ENCODE measurements at regions not wholly inside any gene's neighbourhood (a gene's known extent, or its start where the extent isn't known, plus 50 kb on each side); places are given as distances from the start of the nearest gene placed in this dataset.

DNA sequence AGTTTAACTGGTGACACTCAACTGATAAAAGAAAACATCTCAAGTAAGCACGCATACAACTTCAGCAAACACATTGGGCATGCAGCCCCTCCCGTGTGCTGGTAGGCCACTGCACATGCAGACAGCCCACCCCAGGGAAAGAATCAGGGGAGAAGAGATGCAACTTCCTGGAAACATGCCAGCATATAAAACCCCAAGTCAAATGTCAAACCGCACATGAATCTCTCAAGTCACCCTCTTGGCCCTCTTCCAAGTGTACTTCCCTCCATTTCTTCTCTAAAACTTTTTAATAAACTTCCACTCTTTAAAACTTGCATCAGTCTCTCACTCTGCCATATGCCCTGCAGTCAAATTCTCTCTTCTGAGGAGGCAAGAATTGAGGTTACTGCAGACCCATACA, 732.7 kb downstream of the SEMA5A start:
- POLR2A ChIA-PET = no interaction called here

DNA sequence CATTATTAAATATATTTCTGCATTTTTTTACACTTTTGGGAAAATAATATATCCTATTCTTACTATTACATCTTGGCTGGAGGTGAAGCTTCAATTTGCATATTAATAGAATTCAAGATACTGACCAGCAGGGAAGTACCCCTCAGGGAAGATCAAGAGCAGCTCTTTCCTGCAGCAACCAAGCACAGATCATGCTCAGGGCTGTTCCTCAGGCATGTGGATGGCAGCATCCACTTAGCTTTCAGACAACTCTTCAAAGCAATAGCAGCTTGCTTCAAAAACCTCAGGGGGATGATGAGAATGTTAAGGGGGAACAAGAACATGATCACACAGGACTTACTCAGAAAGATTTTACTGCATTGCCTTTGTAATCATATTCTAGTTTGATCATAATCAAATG, 731.8 kb downstream of the SEMA5A start:
- TF ChIP-seq, protein P1, sequence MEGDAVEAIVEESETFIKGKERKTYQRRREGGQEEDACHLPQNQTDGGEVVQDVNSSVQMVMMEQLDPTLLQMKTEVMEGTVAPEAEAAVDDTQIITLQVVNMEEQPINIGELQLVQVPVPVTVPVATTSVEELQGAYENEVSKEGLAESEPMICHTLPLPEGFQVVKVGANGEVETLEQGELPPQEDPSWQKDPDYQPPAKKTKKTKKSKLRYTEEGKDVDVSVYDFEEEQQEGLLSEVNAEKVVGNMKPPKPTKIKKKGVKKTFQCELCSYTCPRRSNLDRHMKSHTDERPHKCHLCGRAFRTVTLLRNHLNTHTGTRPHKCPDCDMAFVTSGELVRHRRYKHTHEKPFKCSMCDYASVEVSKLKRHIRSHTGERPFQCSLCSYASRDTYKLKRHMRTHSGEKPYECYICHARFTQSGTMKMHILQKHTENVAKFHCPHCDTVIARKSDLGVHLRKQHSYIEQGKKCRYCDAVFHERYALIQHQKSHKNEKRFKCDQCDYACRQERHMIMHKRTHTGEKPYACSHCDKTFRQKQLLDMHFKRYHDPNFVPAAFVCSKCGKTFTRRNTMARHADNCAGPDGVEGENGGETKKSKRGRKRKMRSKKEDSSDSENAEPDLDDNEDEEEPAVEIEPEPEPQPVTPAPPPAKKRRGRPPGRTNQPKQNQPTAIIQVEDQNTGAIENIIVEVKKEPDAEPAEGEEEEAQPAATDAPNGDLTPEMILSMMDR (IDR thresholded peaks at IDR 0.05; ENCODE audit: low read depth, low read length) = no peak
- no peak overlapping the region for H3K27ac ChIP-seq (ENCODE audit: low read depth, low read length)
- CTCF ChIA-PET = no interaction called here
- peaks cover 5% of the 10 kb centered on the region for H3K9me3 ChIP-seq (ENCODE audit: control insufficient read depth, insufficient read depth, low read length)
- POLR2A ChIA-PET = no interaction called here
- DNase-seq (ENCODE audit: low read depth, low spot score) = no peak
- no peaks in the 10 kb centered on the region for H3K27me3 ChIP-seq (ENCODE audit: control insufficient read depth, insufficient read depth, low read length)
- no peak overlapping the region for H3K4me3 ChIP-seq (ENCODE audit: low read depth, low read length)

More for the DNA sequence above, 732.7 kb downstream of the SEMA5A start:
- Histone ChIP-seq H3K27ac (ENCODE audit: low read depth, low read length) (no peak overlapping the region), H3K27me3 (ENCODE audit: control insufficient read depth, insufficient read depth, low read length) (no peaks in the 10 kb centered on the region), H3K4me3 (ENCODE audit: low read depth, low read length) (no peak overlapping the region), H3K9me3 (ENCODE audit: control insufficient read depth, insufficient read depth, low read length) (peaks cover 5% of the 10 kb centered on the region)
- no peak for DNase-seq (ENCODE audit: low read depth, low spot score)
- TF ChIP-seq, protein P1 (IDR thresholded peaks at IDR 0.05; ENCODE audit: low read depth, low read length) = no peak
- CTCF ChIA-PET = interaction anchor here (0.5 kb wide), 1 partner anchor 24 kb away, joined by 4 read pairs; no protein-coding TSS in a partner anchor

DNA sequence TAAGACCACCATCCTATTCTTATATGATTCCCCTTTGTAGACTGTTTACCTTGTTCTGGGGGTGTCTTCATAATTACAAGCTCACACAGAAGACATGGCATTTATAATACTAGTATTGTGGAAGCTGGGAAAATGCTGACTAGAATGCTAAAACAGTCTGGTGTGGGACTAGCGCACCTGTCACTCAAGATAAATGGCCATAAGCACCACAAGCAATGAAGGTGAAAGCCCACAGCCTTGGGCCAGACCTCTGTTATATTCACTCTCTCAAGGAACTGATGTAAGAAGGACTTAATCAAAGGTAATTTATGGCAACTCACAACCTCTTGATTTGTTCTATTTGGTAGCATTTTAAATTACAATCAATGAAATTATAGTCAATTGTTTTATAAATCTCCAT, 721.5 kb downstream of the SEMA5A start:
- Histone ChIP-seq H3K27me3 (ENCODE audit: control insufficient read depth, insufficient read depth, low read length) (no peaks in the 10 kb centered on the region), H3K4me3 (ENCODE audit: low read depth, low read length) (no peak overlapping the region), H3K27ac (ENCODE audit: low read depth, low read length) (no peak overlapping the region), H3K9me3 (ENCODE audit: control insufficient read depth, insufficient read depth, low read length) (no peaks in the 10 kb centered on the region)
- TF ChIP-seq, protein P1 (IDR thresholded peaks at IDR 0.05; ENCODE audit: low read depth, low read length) = no peak
- POLR2A ChIA-PET = no interaction called here
- no peak for DNase-seq (ENCODE audit: low read depth, low spot score)
- CTCF ChIA-PET = no interaction called here

DNA sequence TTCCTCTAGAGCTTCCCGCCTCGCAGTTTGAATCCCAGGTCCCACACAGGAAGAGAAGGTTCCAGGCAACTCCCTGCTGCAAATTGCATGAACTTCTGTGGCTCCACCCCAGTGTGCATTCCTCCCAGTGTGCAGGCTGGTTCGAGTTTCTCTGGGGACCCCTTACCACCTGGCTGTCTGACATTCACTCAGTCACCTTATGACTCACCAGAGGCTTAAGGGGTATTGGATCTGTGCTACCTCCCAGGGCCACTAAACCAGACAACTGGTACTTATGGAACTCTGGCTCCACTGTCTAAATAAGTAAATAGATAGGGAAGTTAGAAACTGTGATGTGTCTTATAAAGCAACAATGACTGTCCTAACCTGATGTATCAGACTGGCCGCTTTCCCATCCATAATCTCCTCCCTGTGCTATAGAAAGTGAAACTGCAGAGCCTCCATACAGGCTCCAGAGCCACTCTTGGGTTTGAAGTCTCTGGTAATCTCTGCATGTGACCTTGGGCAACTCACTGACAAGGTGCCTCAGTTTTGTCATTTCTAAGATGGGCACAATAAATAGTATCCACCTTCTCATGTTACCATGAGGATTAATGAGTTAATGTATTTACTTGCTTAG, 720.6 kb downstream of the SEMA5A start:
- Histone ChIP-seq H3K27me3 (ENCODE audit: control insufficient read depth, insufficient read depth, low read length) (no peaks in the 10 kb centered on the region), H3K4me3 (ENCODE audit: low read depth, low read length) (no peak overlapping the region), H3K9me3 (ENCODE audit: control insufficient read depth, insufficient read depth, low read length) (no peaks in the 10 kb centered on the region), H3K27ac (ENCODE audit: low read depth, low read length) (no peak overlapping the region)
- ChIA-PET CTCF (no interaction called here), POLR2A (no interaction called here)
- TF ChIP-seq, protein P1 (IDR thresholded peaks at IDR 0.05; ENCODE audit: low read depth, low read length) = no peak
- no peak for DNase-seq (ENCODE audit: low read depth, low spot score)

DNA sequence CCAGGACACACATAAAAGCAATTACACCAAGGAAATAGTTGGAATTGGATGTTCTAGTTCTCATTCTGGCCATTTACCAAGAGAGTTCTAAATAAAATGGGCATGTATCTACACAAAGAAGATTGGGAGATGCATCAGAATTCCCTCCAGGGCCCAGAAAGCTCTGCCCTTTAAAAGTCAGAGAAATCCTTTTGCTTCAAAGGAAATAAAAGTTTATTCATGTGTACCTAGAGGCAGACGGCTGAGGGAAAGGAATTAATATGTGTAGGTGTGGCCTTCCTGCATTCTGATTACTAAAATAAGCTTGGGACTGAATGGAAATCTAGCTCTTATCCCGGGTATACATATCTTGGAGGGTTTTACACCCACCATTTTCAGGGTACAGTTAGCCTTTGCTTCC, 719.4 kb downstream of the SEMA5A start:
- Histone ChIP-seq H3K4me3 (ENCODE audit: low read depth, low read length) (no peak overlapping the region), H3K27me3 (ENCODE audit: control insufficient read depth, insufficient read depth, low read length) (no peaks in the 10 kb centered on the region), H3K27ac (ENCODE audit: low read depth, low read length) (no peak overlapping the region), H3K9me3 (ENCODE audit: control insufficient read depth, insufficient read depth, low read length) (no peaks in the 10 kb centered on the region)
- no peak for DNase-seq (ENCODE audit: low read depth, low spot score)
- TF ChIP-seq, protein P1 (IDR thresholded peaks at IDR 0.05; ENCODE audit: low read depth, low read length) = no peak
- CTCF ChIA-PET = no interaction called here
- POLR2A ChIA-PET = no interaction called here

All from AG04450 (cell line).